GM23248 (cell line): ENCODE measurements at regions not wholly inside any gene's neighbourhood (a gene's known extent, or its start where the extent isn't known, plus 50 kb on each side); places are given as distances from the start of the nearest gene placed in this dataset.

Experiments used
- EZH2 ChIP-seq: fragments of 200-600 bp; sonication (generic); IDR thresholded peaks from 2 replicates; pipeline ENCODE4 v1.6.1; 2018; ENCODE audit warnings: antibody characterized with exemption, mild to moderate bottlenecking; ENCODE audit not compliant: insufficient read depth, poor library complexity, severe bottlenecking
- EZH2phosphoT487 ChIP-seq: fragments of 200-600 bp; sonication (generic); IDR thresholded peaks from 2 replicates; pipeline ENCODE4 v1.6.1; 2018; ENCODE audit warnings: antibody characterized with exemption, moderate library complexity, mild to moderate bottlenecking, low read depth; ENCODE audit not compliant: insufficient read depth

DNA sequence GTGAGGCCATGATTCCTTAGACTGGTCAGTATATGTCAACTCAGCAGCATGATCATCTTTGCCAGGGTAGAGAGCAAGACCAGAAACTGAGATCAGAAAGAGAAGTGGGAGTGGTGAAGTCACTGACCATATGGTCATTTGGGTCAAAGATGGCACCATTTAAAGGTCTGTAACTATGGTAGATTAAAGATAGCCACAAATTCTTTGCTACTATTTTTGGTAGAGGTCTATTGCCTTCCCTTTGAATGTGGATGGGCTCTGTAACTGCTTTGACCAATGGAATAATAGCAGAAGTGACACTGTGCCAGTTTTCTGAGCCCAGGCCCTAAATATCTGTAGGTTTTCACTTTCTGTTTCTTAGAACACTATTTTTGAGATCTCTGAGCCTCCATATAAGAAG is 117.6 kb downstream of the PCSK1 start:
- TF ChIP-seq EZH2 (no peak), EZH2phosphoT487 (no peak)
